A549 (cell line): ENCODE measurements at regions not wholly inside any gene's neighbourhood (a gene's known extent, or its start where the extent isn't known, plus 50 kb on each side); places are given as distances from the start of the nearest gene placed in this dataset.

ENCODE experiments used
- ATAC-seq, 2 experiments: fragments of 200-7000 bp in 1 of 2; fragments of >200 bp in 1 of 2; cut with Nextera tagmentation in 1 of 2; cut with Tn5 transposase in 1 of 2; 3 replicates each; pipeline versions ENCODE4 v1.8.0 to v1.9.1; 2018 to 2020; ENCODE audit warnings: mild to moderate bottlenecking in 1 of 2, moderate library complexity in 1 of 2
- CTCF ChIA-PET: fragments of 300-600 bp; sonication (Branson Sonifier 250); formaldehyde crosslinking; extraction: SDS; loops from one replicate; lab custom pipeline; 2021; ENCODE audit warnings: antibody characterized with exemption, inconsistent platforms; lab: Yijun Ruan, JAX
- POLR2A ChIA-PET: fragments of 350-600 bp; formaldehyde crosslinking; extraction: SDS; loops from one replicate; lab custom pipeline; 2021; ENCODE audit warnings: antibody characterized with exemption, inconsistent platforms; lab: Yijun Ruan, JAX
- DNase-seq, 2 experiments: peaks; one replicate each; pipeline versions ENCODE4 v3.0.0 to v3.0.0-alpha.2; 2011 to 2016; ENCODE audit warnings: low read depth in 1 of 2, low spot score in 1 of 2
- FAIRE-seq: peaks from 2 replicates; lab custom pipeline; 2011; peaks lifted over from hg19 to GRCh38; lab: Jason Lieb, UNC
- H3K27ac ChIP-seq, 2 experiments: fragments of >200 bp; sonication (Bioruptor Twin); formaldehyde crosslinking; 3 replicates each; pipeline ENCODE4 v1.5.1; 2016 to 2017
- H3K4me1 ChIP-seq: fragments of >200 bp; sonication (Bioruptor Twin); formaldehyde crosslinking; 3 replicates; pipeline ENCODE4 v1.6.1; 2016
- H3K4me2 ChIP-seq: fragments of >200 bp; sonication (Bioruptor Twin); formaldehyde crosslinking; 3 replicates; pipeline ENCODE4 v1.6.1; 2016
- H3K4me3 ChIP-seq: fragments of >200 bp; sonication (Bioruptor Twin); formaldehyde crosslinking; 3 replicates; pipeline ENCODE4 v1.5.1; 2016
- H3K9me3 ChIP-seq: fragments of >200 bp; sonication (Bioruptor Twin); formaldehyde crosslinking; 3 replicates; pipeline ENCODE4 v1.6.1; 2016
- BHLHE40 ChIP-seq: IDR thresholded peaks from 2 replicates; pipeline ENCODE4 v1.6.1; 2012; ENCODE audit warnings: low read depth, low read length, inconsistent platforms
- CEBPB ChIP-seq, 2 experiments: fragments of >200 bp in 1 of 2; sonication (Bioruptor Twin) in 1 of 2; formaldehyde crosslinking in 1 of 2; IDR thresholded peaks; 2 replicates each; pipeline ENCODE4 v1.6.1; 2012 to 2016
- CHD4 ChIP-seq: fragments of 200-600 bp; sonication (generic); IDR thresholded peaks from 2 replicates; pipeline ENCODE4 v1.6.1; 2016; ENCODE audit warnings: antibody characterized with exemption, mild to moderate bottlenecking, borderline replicate concordance
- EHF ChIP-seq: fragments of 250-450 bp; sonication (Bioruptor Pico); IDR thresholded peaks from 2 replicates; pipeline ENCODE4 v1.5.0; 2020; ENCODE audit warnings: mild to moderate bottlenecking
- FOSB ChIP-seq: fragments of 250-450 bp; sonication (Bioruptor Pico); IDR thresholded peaks from 2 replicates; pipeline ENCODE4 v1.5.0; 2020; ENCODE audit warnings: mild to moderate bottlenecking, moderate library complexity
- FOSL2 ChIP-seq, 2 experiments: fragments of 450-650 bp in 1 of 2; fragments of >200 bp in 1 of 2; sonication (Bioruptor Twin) in 1 of 2; formaldehyde crosslinking; IDR thresholded peaks; 2 replicates each; pipeline versions ENCODE4 v1.5.0 to v1.6.1; 2016 to 2020; ENCODE audit warnings: mild to moderate bottlenecking in 1 of 2, moderate library complexity in 1 of 2
- FOXS1 ChIP-seq: fragments of 250-450 bp; sonication (Bioruptor Pico); IDR thresholded peaks from 2 replicates; pipeline ENCODE4 v1.5.0; 2020; ENCODE audit warnings: mild to moderate bottlenecking, moderate library complexity
- GATA3 ChIP-seq: IDR thresholded peaks from 2 replicates; pipeline ENCODE4 v1.6.1; 2012; ENCODE audit warnings: borderline replicate concordance
- HEYL ChIP-seq: fragments of 250-450 bp; sonication (Bioruptor Pico); IDR thresholded peaks from 2 replicates; pipeline ENCODE4 v1.8.0; 2021; ENCODE audit warnings: mild to moderate bottlenecking, moderate library complexity
- HOXB13 ChIP-seq: fragments of 250-450 bp; sonication (Bioruptor Pico); IDR thresholded peaks from 2 replicates; pipeline ENCODE4 v1.5.0; 2020; ENCODE audit warnings: low read depth, mild to moderate bottlenecking, moderate library complexity
- HOXB5 ChIP-seq: fragments of 250-450 bp; sonication (Bioruptor Pico); IDR thresholded peaks from 2 replicates; pipeline ENCODE4 v1.5.0; 2020; ENCODE audit warnings: mild to moderate bottlenecking, moderate library complexity
- JUN ChIP-seq, 2 experiments: fragments of >200 bp; sonication (Bioruptor Twin); formaldehyde crosslinking; IDR thresholded peaks; 2 replicates in 1 of 2; 3 replicates in 1 of 2; pipeline ENCODE4 v1.6.1; 2016 to 2017
- JUNB ChIP-seq: fragments of >200 bp; sonication (Bioruptor Twin); formaldehyde crosslinking; IDR thresholded peaks from 2 replicates; pipeline ENCODE4 v1.6.1; 2016
- MAZ ChIP-seq: fragments of 150-350 bp; IDR thresholded peaks from 2 replicates; pipeline ENCODE4 v1.6.1; 2014; ENCODE audit warnings: antibody characterized with exemption, low read depth, low read length, borderline replicate concordance
- NR3C1 ChIP-seq: fragments of >200 bp; sonication (Bioruptor Twin); formaldehyde crosslinking; IDR thresholded peaks from 3 replicates; pipeline ENCODE4 v1.6.1; 2017
- POLR2AphosphoS2 ChIP-seq: conservative IDR thresholded peaks from 2 replicates; pipeline ENCODE4 v1.6.1; 2012; ENCODE audit warnings: low read length, improper control_type of control experiment, inconsistent platforms
- RCOR1 ChIP-seq: fragments of 150-350 bp; IDR thresholded peaks from 2 replicates; pipeline ENCODE4 v1.6.1; 2014; ENCODE audit warnings: antibody characterized with exemption, low read length, low read depth
- RFX5 ChIP-seq: fragments of 450-650 bp; IDR thresholded peaks from 2 replicates; pipeline ENCODE4 v1.7.1; 2014; ENCODE audit warnings: antibody characterized with exemption, mild to moderate bottlenecking, moderate library complexity
- TP53 ChIP-seq: fragments of 250-450 bp; sonication (Bioruptor Pico); IDR thresholded peaks from 2 replicates; pipeline ENCODE4 v1.5.0; 2021; ENCODE audit warnings: mild to moderate bottlenecking, moderate library complexity
- ZSCAN20 ChIP-seq: fragments of 250-450 bp; sonication (Bioruptor Pico); IDR thresholded peaks from 2 replicates; pipeline ENCODE4 v1.8.0; 2022; ENCODE audit warnings: mild to moderate bottlenecking, moderate library complexity
- WGBS: methylation state at CpG from one replicate; pipeline ENCODE4 v1.1.6; 2017; ENCODE audit errors: missing lambda C conversion rate; 5-methylcytosine and 5-hydroxymethylcytosine counted together
- TF ChIP-seq, protein P1 (sequence below): fragments of >200 bp; sonication (Bioruptor Twin); formaldehyde crosslinking; IDR thresholded peaks from 3 replicates; pipeline ENCODE4 v1.5.1; 2016
- TF ChIP-seq, protein P2 (sequence below): IDR thresholded peaks from 2 replicates; pipeline ENCODE4 v1.6.1; 2012
- TF ChIP-seq, protein P3 (sequence below): fragments of 450-650 bp; IDR thresholded peaks from 2 replicates; pipeline ENCODE4 v1.6.1; 2014; ENCODE audit warnings: antibody characterized with exemption
- TF ChIP-seq, protein P4 (sequence below): fragments of >200 bp; sonication (Bioruptor Twin); formaldehyde crosslinking; IDR thresholded peaks from 3 replicates; pipeline ENCODE4 v1.6.1; 2016
- TF ChIP-seq, protein P5 (sequence below): fragments of 150-350 bp; IDR thresholded peaks from 2 replicates; pipeline ENCODE4 v1.6.1; 2014; ENCODE audit warnings: low read depth, mild to moderate bottlenecking, low read length

DNA sequence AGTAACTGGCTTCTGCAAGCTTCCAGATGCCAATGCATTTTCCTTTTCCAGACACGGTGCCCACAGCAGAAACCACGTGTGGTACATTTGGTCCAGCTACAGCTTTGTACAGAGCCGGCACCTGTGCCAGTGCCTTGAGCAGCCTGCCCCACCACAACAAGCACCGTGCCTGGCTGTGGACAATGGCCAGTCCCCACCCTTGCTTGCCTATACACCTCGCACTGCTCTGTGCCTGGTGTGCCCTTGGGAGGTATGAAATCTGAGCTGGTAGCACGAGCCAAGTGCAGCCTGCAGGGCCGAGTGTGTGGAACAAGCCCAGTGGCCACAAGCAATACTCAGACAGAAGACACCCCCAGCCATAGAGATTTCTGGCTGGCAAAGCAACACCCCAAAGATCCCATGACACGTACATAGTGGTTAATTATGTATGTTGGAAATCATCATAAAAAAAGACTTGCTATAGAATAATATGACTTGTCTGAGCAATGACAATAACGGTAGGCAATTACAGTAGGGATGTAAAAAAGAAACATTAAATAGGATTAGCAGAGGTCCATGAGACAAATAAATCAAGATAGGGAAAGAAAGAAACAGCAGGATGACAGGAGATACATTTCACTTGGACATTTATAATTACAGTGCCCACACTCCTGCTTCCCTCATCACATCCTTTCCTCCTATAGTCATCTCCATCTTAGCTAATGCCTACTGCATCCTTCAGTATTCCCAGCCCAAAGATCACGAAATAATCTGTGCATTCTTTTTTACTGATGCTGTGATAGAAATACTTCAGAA lies 1399.5 kb downstream of the PCDH9 start:
- DNase-seq, result no peak
- Histone ChIP-seq H3K27ac (no peak overlapping the region), H3K9me3 (no peaks in the 10 kb centered on the region), H3K4me3 (no peak overlapping the region), H3K4me1 (no peaks in the 10 kb centered on the region), H3K4me2 (no peak overlapping the region)
- ATAC-seq, result no peak
- WGBS, result 50% methylated on average over 5 of the region's 10 CpGs
- TF ChIP-seq, protein P1, sequence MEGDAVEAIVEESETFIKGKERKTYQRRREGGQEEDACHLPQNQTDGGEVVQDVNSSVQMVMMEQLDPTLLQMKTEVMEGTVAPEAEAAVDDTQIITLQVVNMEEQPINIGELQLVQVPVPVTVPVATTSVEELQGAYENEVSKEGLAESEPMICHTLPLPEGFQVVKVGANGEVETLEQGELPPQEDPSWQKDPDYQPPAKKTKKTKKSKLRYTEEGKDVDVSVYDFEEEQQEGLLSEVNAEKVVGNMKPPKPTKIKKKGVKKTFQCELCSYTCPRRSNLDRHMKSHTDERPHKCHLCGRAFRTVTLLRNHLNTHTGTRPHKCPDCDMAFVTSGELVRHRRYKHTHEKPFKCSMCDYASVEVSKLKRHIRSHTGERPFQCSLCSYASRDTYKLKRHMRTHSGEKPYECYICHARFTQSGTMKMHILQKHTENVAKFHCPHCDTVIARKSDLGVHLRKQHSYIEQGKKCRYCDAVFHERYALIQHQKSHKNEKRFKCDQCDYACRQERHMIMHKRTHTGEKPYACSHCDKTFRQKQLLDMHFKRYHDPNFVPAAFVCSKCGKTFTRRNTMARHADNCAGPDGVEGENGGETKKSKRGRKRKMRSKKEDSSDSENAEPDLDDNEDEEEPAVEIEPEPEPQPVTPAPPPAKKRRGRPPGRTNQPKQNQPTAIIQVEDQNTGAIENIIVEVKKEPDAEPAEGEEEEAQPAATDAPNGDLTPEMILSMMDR, result no peak
- TF ChIP-seq EHF (CRISPR knock-in tag), result no peak
- TF ChIP-seq ZSCAN20, result no peak
- no peak for TF ChIP-seq HOXB5 (CRISPR knock-in tag)
- TF ChIP-seq HEYL, result no peak
- TF ChIP-seq GATA3, result no peak
- TF ChIP-seq, protein P2, sequence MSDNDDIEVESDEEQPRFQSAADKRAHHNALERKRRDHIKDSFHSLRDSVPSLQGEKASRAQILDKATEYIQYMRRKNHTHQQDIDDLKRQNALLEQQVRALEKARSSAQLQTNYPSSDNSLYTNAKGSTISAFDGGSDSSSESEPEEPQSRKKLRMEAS, result no peak
- TF ChIP-seq RFX5, result no peak
- no peak for TF ChIP-seq HOXB13 (CRISPR knock-in tag)
- TF ChIP-seq, protein P3, sequence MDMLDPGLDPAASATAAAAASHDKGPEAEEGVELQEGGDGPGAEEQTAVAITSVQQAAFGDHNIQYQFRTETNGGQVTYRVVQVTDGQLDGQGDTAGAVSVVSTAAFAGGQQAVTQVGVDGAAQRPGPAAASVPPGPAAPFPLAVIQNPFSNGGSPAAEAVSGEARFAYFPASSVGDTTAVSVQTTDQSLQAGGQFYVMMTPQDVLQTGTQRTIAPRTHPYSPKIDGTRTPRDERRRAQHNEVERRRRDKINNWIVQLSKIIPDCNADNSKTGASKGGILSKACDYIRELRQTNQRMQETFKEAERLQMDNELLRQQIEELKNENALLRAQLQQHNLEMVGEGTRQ, result no peak
- FAIRE-seq, result no peak
- POLR2A ChIA-PET, result no interaction called here
- CTCF ChIA-PET, result no interaction called here

DNA sequence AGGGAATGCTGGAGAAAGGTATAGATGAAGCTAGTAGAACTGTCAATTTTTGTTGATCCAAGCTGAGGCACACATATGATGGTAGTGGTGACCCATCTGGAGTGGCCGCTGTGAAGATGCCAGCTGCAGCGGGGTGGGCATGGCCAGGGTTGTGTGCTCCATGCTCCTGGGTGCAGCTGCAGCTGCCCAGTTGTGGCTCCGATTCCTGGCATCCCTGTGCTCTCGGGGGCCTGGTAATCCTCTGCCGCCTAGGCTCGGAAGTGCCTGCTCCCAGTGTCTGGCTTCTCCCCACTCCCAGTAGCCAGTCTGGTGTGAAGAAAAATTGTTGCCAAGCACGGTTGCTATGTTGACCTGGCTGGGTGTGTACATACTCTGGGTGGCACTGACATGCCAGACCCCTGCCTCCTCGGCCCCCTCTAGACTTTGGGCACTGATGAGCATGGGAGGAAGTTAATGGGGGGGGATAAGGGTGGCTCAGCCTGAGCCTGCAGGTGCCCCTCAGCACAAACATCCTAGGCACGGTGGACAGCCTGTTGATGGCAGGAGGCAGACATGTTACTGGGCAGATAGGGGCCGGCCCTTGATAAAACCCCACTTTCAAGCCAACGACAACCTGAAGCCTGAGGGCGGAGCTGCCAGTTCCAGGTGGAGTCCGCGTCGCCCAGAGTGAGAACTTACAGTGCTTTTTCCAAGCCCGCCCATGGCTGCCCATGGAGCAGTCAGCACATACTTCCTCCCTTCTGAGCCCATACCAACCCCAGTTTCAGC lies 1400.7 kb downstream of the PCDH9 start:
- WGBS, result 91% methylated on average over 6 of the region's 16 CpGs
- Histone ChIP-seq H3K9me3 (no peaks in the 10 kb centered on the region), H3K27ac (no peak overlapping the region), H3K4me1 (no peaks in the 10 kb centered on the region), H3K4me2 (no peak overlapping the region), H3K4me3 (no peak overlapping the region)
- TF ChIP-seq, protein P4, sequence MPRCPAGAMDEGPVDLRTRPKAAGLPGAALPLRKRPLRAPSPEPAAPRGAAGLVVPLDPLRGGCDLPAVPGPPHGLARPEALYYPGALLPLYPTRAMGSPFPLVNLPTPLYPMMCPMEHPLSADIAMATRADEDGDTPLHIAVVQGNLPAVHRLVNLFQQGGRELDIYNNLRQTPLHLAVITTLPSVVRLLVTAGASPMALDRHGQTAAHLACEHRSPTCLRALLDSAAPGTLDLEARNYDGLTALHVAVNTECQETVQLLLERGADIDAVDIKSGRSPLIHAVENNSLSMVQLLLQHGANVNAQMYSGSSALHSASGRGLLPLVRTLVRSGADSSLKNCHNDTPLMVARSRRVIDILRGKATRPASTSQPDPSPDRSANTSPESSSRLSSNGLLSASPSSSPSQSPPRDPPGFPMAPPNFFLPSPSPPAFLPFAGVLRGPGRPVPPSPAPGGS, result no peak
- no peak for TF ChIP-seq FOSB (CRISPR knock-in tag)
- TF ChIP-seq GATA3, result no peak
- TF ChIP-seq RCOR1, result no peak
- no peak for TF ChIP-seq CHD4
- POLR2A ChIA-PET, result no interaction called here
- DNase-seq, result no peak
- CTCF ChIA-PET, result no interaction called here
- FAIRE-seq, result no peak
- ATAC-seq, result no peak

DNA sequence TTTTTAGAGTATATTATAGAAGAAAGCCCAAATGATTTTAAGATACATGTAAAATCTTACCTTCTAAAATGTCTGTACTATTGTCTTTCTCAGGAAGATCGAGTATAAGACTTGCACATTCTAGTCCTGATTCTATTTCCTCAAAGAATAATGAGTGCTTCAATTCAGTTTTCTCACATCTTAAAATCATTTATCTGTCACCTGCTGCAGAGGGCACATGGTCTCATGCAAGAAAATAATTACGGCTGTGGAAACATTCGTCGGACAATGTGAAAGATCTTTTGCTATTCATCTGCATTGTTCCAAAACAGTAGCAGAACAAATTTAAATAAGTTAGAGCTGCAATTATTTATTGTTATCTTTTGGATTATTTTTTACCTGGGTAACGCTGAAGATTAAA lies 1403.5 kb downstream of the PCDH9 start:
- TF ChIP-seq TP53 (CRISPR knock-in tag), result no peak
- no peak for TF ChIP-seq JUNB
- TF ChIP-seq, protein P3, result no peak
- TF ChIP-seq CEBPB (IDR thresholded peaks at IDR 0.05), result no peak
- TF ChIP-seq BHLHE40, result no peak
- no peak for TF ChIP-seq FOXS1 (CRISPR knock-in tag)
- TF ChIP-seq EHF (CRISPR knock-in tag), result no peak
- TF ChIP-seq, protein P4, result no peak
- no peak for TF ChIP-seq RFX5
- TF ChIP-seq, protein P5, sequence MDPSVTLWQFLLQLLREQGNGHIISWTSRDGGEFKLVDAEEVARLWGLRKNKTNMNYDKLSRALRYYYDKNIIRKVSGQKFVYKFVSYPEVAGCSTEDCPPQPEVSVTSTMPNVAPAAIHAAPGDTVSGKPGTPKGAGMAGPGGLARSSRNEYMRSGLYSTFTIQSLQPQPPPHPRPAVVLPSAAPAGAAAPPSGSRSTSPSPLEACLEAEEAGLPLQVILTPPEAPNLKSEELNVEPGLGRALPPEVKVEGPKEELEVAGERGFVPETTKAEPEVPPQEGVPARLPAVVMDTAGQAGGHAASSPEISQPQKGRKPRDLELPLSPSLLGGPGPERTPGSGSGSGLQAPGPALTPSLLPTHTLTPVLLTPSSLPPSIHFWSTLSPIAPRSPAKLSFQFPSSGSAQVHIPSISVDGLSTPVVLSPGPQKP, result no peak
- TF ChIP-seq JUN (IDR thresholded peaks at IDR 0.05), result no peak
- no peak for TF ChIP-seq POLR2AphosphoS2
- no peak for TF ChIP-seq MAZ
- no peak for TF ChIP-seq NR3C1
- no peak for TF ChIP-seq FOSL2 (IDR thresholded peaks at IDR 0.05)
- TF ChIP-seq FOSL2 (CRISPR knock-in tag; IDR thresholded peaks at IDR 0.05), result no peak
- no peaks in the 10 kb centered on the region for H3K9me3 ChIP-seq
- H3K4me1 ChIP-seq, result no peaks in the 10 kb centered on the region
- 68% methylated on average over 5 of the region's 5 CpGs for WGBS
- FAIRE-seq (no peak), DNase-seq (no peak), ATAC-seq (no peak)
- no peak overlapping the region for H3K27ac ChIP-seq
- CTCF ChIA-PET, result no interaction called here
- no peak overlapping the region for H3K4me3 ChIP-seq
- POLR2A ChIA-PET, result no interaction called here
- no peak overlapping the region for H3K4me2 ChIP-seq
